ENCODE measurements at regions not wholly inside any gene's neighbourhood (a gene's known extent, or its start where the extent isn't known, plus 50 kb on each side); places are given as distances from the start of the nearest gene placed in this dataset.
"Not testable (repeated sequence)": the region's sequence is repeated elsewhere in the genome, so short reads cannot be mapped to it uniquely, and the experiment has no call there.

DNA sequence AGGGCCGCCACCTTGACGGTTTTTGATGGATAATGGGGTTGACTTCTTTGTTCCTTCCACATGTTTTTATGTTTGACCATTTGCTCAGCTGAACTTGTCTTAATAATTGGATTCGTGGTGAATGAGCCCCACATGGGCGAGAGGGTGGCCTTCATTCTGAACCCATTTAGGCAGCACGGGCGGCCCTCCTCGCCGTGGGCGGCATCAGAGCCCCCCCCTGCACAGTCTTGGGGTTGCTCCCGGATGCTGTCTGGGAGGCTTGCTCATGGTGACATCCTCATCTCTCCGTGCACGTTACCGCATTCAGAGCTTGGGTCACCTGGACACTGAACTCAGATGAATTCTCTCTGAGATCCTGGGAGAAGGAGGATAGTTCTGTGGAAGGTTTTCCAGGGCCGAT lies 172.3 kb upstream of the OSBPL11 start:
- TF ChIP-seq, protein P1, sequence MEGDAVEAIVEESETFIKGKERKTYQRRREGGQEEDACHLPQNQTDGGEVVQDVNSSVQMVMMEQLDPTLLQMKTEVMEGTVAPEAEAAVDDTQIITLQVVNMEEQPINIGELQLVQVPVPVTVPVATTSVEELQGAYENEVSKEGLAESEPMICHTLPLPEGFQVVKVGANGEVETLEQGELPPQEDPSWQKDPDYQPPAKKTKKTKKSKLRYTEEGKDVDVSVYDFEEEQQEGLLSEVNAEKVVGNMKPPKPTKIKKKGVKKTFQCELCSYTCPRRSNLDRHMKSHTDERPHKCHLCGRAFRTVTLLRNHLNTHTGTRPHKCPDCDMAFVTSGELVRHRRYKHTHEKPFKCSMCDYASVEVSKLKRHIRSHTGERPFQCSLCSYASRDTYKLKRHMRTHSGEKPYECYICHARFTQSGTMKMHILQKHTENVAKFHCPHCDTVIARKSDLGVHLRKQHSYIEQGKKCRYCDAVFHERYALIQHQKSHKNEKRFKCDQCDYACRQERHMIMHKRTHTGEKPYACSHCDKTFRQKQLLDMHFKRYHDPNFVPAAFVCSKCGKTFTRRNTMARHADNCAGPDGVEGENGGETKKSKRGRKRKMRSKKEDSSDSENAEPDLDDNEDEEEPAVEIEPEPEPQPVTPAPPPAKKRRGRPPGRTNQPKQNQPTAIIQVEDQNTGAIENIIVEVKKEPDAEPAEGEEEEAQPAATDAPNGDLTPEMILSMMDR (IDR thresholded peaks at IDR 0.05; ENCODE audit: borderline replicate concordance): no peak
- DNase-seq: no peak
- intact Hi-C loops (cut with micrococcal nuclease): no loop called here
- Histone ChIP-seq H3K9me3 (replicated peaks) (no peaks in the 10 kb centered on the region), H3K36me3 (no peaks in the 10 kb centered on the region), H3K4me3 (no peak overlapping the region), H3K27me3 (ENCODE audit: low read depth) (peaks cover 44% of the 10 kb centered on the region), H3K4me1 (peaks cover 4% of the 10 kb centered on the region), H3K27ac (replicated peaks) (no peak overlapping the region)

DNA sequence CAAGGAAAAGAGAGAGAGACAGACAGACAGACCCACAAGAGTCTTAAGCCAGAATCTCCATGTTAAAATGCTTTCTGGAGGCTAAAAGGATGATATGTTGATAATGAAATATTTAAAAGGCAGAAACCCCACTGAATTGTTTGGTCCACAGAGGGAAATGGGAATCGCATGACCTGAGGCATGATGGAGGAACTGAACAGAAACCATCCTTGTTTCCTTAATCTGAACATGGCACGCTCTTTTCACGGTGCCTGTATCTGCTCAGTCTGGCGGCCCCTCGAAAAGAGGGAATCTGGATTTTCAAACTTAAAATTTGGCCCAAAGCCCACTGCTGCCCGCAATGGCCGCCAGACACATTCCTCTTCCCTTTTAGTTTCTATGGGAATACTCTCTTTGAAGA lies 173.5 kb upstream of the OSBPL11 start:
- H3K4me3 ChIP-seq; H3K9me3 ChIP-seq (replicated peaks); H3K4me1 ChIP-seq; intact Hi-C loops (cut with micrococcal nuclease); H3K27ac ChIP-seq (replicated peaks); H3K36me3 ChIP-seq; DNase-seq: not testable (repeated sequence)
- H3K27me3 ChIP-seq (ENCODE audit: low read depth): peaks cover 33% of the 10 kb centered on the region

DNA sequence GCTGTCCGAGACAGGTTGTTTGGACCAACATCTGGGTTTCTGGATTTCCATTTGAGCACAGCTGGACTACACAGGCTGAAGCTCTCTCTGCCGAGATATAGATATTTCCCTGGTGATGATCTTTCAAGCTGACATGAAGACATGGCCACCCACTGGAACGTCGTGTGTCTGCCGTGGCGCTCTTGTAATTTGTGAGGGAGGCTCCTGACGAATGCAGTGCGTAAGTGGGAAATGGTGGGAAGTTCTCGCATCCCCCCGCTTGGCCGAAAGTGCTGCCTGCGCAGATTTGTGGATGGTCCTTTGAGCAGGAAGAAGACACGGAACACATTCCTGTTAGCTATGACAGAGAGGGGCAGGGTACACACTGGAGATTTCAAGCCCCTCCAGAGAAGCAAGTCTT lies 176.2 kb upstream of the OSBPL11 start:
- intact Hi-C loops (cut with micrococcal nuclease); H3K36me3 ChIP-seq; H3K9me3 ChIP-seq (replicated peaks); H3K27ac ChIP-seq (replicated peaks); H3K4me3 ChIP-seq; DNase-seq; H3K4me1 ChIP-seq: not testable (repeated sequence)
- H3K27me3 ChIP-seq (ENCODE audit: low read depth): peaks cover 14% of the 10 kb centered on the region

DNA sequence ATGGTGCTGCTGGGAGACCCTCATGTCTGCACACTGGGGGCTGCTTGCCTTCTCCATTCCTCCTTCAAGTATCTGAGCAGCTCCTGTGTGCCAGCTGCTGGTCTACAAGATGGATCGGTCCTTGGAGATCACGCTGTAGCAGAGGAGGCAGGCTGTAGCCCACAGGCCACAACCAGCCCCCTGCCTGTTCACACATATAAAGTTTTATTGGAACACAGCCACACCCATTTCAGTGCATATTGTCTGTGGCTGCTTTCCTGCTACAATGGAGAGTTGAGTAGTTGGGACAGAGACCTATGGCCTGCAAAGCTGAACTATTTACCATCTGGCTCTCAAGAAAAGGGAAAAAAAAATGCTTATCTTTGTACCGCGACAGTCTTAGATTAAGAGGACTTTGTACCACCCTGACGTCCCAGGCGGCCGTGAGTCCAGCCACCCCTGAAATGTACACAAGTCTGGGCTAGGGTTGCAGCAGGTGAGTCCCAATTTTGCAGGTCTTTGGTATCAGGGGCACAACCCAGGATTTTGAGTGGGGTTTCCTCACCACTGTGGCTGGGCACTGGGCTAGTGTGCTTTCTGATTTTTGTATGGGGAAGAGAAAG lies 179.2 kb upstream of the OSBPL11 start:
- H3K27me3 ChIP-seq (ENCODE audit: low read depth); H3K4me3 ChIP-seq; H3K27ac ChIP-seq (replicated peaks); H3K9me3 ChIP-seq (replicated peaks); H3K36me3 ChIP-seq; DNase-seq; H3K4me1 ChIP-seq; intact Hi-C loops (cut with micrococcal nuclease): not testable (repeated sequence)

DNA sequence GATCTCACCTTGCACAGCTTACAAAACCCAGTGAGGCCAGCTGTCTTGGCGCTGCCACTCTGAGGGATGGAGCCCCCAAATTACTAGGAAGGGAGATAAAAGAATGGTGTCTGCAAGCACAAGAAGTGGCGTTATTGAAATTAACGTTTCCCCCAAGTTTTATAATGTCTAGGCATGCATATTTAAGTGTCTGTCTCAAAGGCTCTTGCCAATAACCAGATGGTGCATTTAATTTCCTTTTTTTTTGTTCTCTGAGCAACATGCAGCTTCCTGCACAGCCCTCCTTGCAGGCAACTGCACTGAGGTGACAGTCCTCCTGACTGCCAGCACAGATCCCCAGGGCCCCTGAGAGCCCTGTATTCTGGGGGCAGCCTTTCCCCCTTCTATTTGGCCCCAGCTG lies 179.8 kb upstream of the OSBPL11 start:
- DNase-seq; intact Hi-C loops (cut with micrococcal nuclease); H3K9me3 ChIP-seq (replicated peaks); H3K4me3 ChIP-seq; H3K4me1 ChIP-seq; H3K36me3 ChIP-seq; H3K27ac ChIP-seq (replicated peaks); H3K27me3 ChIP-seq (ENCODE audit: low read depth): not testable (repeated sequence)

DNA sequence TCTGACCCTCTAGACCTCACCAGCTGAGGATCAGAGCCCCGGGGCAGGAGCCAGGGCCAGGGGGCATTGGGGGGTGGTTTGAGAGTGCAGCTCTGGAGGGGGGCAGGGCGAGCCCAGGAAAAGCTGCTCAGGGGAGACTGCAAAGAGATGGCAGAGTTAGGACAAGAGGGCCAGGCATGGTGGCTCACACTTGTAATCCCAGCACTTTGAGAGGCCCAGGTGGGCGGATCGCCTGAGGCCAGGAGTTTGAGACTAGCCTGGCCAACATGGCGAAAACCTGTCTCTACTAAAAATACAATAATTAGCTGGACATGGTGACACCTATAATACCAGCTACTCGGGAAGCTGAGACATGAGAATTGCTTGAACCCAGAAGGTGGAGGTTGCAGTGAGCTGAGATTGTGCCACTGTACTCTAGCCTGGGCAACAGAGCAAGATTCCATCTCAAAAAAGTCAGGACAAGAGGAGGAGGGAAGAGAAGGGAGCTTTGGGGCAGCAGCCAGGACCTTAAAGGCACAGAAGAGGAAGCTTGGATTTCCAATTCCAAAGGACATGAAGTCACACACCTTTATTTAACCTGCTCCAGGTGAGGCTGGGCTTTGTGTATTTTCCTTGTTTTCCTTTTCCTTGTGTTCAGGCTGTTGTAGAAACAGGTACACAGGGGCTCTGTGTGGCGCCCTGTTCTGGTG lies 180.5 kb upstream of the OSBPL11 start:
- DNase-seq; intact Hi-C loops (cut with micrococcal nuclease); H3K27me3 ChIP-seq (ENCODE audit: low read depth): not testable (repeated sequence)

DNA sequence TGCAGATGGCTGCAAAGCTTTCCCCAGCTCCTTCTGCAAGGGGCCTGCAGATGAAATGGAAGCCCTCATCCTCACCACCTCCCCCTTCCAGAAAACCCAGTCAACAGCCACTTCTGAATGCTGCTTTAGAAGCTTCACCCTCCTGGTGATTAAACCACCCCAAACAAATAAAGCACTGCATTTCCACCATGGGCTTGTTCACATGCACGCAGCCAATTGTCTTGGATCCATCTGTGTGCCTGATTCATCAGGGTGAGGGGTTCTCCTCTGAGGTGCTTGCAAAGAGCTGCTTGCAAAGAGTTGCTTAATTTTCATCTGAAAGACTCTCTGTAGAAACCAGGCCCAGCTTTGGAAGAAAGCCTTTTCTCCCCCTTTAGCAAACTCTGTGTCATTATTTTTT lies 184.0 kb upstream of the OSBPL11 start:
- H3K27me3 ChIP-seq (ENCODE audit: low read depth); intact Hi-C loops (cut with micrococcal nuclease): not testable (repeated sequence)

More for the DNA sequence above, 180.5 kb upstream of the OSBPL11 start:
- H3K27ac ChIP-seq (replicated peaks); H3K4me3 ChIP-seq; H3K9me3 ChIP-seq (replicated peaks); H3K36me3 ChIP-seq; H3K4me1 ChIP-seq: not testable (repeated sequence)

DNA sequence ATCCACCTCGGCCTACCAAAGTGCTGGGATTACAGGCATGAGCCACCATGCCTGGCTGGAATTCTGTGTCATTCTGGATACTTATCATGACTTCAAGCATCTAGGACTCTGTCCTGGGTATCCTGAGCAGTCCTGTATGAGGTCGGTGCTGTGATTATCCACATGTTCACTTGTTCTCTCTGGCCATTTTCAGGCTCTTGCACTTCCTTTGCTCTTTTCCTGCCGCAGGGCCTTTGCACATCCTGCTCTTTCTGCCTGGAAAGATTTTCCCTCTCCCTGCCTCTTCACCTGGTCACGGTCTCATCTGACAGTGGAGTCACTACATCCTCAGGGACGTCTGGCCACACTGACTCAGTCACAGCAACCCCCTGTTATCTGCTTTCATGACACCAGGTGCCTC lies 184.6 kb upstream of the OSBPL11 start:
- intact Hi-C loops (cut with micrococcal nuclease); H3K27ac ChIP-seq (replicated peaks); H3K4me3 ChIP-seq; H3K9me3 ChIP-seq (replicated peaks); H3K27me3 ChIP-seq (ENCODE audit: low read depth); H3K4me1 ChIP-seq; DNase-seq; H3K36me3 ChIP-seq: not testable (repeated sequence)

More for the DNA sequence above, 184.0 kb upstream of the OSBPL11 start:
- H3K9me3 ChIP-seq (replicated peaks); H3K4me3 ChIP-seq; DNase-seq; H3K36me3 ChIP-seq; H3K27ac ChIP-seq (replicated peaks); H3K4me1 ChIP-seq: not testable (repeated sequence)

DNA sequence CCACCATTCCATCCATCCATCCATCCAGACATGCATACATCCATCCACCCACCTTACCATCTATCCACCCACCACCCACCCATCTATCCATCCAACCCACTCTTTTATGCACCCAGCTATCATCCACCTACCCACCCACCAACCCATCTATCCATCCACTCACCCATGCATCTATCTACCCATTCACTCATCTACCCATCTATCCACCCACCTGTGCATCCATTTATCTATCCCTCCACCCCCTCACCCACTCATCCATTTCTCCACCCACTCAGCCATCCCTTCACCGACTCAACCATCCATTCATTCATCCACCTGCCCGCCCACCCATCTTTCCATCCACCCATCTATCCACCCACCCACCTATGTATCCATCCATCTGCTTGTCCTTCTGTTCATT lies 186.4 kb upstream of the OSBPL11 start:
- H3K27ac ChIP-seq (replicated peaks); H3K4me1 ChIP-seq; H3K4me3 ChIP-seq; intact Hi-C loops (cut with micrococcal nuclease); H3K27me3 ChIP-seq (ENCODE audit: low read depth); H3K9me3 ChIP-seq (replicated peaks); DNase-seq; H3K36me3 ChIP-seq: not testable (repeated sequence)

DNA sequence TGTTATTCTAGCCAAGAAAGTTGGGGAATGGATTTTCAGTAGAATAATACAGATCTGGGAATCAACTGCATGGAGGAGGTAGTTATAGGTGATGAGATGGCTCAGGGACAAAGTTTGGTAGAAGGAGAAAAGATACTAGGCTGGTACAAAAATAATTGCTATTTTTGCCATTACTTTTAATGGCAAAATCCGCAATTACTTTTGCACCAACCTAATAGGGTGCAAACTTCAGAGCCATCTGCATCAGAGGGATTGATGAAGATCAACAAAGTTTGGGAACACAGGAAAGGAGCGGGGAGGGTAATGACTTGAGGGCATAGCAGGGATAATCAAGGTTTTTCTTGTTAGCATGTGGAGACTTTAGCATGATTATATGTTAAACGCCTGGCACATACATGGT lies 178.7 kb upstream of the ROPN1B start:
- H3K27ac ChIP-seq (replicated peaks); H3K4me1 ChIP-seq; H3K9me3 ChIP-seq (replicated peaks); H3K4me3 ChIP-seq; intact Hi-C loops (cut with micrococcal nuclease); DNase-seq; H3K36me3 ChIP-seq: not testable (repeated sequence)
- peaks cover 27% of the 10 kb centered on the region for H3K27me3 ChIP-seq (ENCODE audit: low read depth)

DNA sequence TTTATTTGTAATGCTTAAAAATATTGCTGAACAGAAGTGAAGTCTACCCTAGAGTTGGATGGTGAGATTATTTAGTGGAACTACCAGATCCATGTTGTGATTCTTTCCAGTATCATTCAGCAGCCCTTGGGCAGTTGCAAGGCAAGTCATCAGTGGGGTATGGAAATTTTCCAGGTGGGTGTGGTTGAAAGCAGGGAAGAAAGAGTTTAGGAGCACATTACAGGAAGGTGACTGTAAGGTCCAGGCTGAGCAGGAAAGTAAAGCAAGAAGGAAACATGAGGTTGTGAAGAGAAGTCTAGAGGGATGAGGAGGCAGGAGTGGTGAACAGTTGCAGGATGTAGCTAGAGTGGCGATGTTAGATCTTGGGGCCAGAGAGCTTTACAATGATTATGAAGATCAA lies 178.0 kb upstream of the ROPN1B start:
- H3K9me3 ChIP-seq (replicated peaks); intact Hi-C loops (cut with micrococcal nuclease); DNase-seq; H3K36me3 ChIP-seq; H3K4me3 ChIP-seq; H3K27ac ChIP-seq (replicated peaks); H3K4me1 ChIP-seq: not testable (repeated sequence)
- H3K27me3 ChIP-seq (ENCODE audit: low read depth): peaks cover 25% of the 10 kb centered on the region

DNA sequence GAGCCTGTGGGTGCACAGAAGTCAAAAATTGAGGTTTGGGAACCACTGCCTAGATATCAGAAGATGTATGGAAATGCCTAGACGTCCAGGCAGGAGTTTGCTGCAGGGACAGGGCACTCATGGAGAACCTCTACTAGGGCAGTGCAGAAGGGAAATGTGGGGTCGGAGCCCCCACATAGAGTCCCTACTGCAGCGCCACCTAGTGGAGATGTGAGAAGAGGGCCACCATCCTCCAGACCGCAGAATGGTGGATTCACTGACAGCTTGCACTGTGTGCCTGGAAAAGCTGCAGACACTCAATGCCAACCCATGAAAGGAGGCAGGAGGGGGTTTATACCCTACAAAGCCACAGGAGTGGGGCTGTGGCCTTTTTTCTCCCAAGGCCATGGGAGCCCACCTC lies 159.0 kb upstream of the ROPN1B start:
- peaks cover 72% of the 10 kb centered on the region for H3K9me3 ChIP-seq (replicated peaks)
- H3K4me1 ChIP-seq; H3K4me3 ChIP-seq; intact Hi-C loops (cut with micrococcal nuclease); DNase-seq; H3K27ac ChIP-seq (replicated peaks); H3K36me3 ChIP-seq; H3K27me3 ChIP-seq (ENCODE audit: low read depth): not testable (repeated sequence)

DNA sequence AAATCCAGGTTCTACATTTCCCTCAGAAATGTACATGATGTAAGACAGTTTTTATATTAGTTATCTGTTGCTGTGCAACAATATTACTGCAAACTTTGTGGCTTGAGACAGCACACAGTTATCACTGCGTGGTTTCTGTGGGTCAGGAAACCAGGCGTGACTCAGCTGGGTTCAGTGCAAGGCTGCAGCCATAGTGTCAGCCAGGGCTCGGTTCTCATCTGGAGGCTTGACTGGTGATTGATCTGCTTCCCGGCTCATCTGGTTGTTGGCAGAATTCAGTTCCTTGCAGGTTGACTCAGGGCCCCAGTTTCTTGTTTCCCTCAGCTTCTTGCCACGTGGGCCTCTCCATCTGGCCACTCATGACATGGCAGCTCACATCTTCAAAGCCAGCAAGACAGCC lies 146.8 kb upstream of the ROPN1B start:
- H3K4me3 ChIP-seq; H3K27ac ChIP-seq (replicated peaks); H3K9me3 ChIP-seq (replicated peaks); intact Hi-C loops (cut with micrococcal nuclease); H3K36me3 ChIP-seq; DNase-seq; H3K27me3 ChIP-seq (ENCODE audit: low read depth); H3K4me1 ChIP-seq: not testable (repeated sequence)

All from left ventricle myocardium inferior (tissue), 1 donor.